ENCODE measurements at regions not wholly inside any gene's neighbourhood (a gene's known extent, or its start where the extent isn't known, plus 50 kb on each side); places are given as distances from the start of the nearest gene placed in this dataset.

DNA sequence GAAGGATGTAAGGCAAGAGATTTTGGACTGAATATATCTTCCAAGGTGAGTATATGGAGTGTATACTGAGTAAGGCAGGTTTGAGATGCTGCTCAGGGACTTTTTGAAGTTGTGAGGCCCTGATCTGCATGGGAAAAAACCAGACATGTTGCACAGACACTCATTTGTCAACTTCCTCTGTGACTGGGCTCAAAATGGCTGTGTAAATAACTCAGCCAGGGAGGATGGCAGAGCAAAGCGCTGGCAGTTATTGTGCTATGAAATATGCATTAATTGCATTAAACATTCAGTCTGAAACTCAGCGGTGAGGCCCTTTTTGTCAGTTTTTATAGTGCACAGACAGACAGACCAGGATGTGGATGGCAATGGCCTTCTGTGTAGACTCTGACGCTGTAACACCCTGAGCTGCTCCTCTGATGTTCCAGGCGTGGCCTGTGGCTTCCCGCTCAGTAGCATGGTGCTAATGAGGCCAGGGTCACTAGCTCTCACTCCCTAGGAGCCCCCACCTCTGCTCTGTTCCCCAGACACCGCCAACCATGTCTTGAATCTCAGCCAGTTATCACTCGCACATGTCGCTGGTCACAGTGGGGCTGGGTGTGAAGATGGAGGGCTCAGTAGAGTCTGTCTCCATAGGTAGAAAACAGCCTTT, 307.0 kb upstream of the PROX1 start:
- TF ChIP-seq, protein P1, sequence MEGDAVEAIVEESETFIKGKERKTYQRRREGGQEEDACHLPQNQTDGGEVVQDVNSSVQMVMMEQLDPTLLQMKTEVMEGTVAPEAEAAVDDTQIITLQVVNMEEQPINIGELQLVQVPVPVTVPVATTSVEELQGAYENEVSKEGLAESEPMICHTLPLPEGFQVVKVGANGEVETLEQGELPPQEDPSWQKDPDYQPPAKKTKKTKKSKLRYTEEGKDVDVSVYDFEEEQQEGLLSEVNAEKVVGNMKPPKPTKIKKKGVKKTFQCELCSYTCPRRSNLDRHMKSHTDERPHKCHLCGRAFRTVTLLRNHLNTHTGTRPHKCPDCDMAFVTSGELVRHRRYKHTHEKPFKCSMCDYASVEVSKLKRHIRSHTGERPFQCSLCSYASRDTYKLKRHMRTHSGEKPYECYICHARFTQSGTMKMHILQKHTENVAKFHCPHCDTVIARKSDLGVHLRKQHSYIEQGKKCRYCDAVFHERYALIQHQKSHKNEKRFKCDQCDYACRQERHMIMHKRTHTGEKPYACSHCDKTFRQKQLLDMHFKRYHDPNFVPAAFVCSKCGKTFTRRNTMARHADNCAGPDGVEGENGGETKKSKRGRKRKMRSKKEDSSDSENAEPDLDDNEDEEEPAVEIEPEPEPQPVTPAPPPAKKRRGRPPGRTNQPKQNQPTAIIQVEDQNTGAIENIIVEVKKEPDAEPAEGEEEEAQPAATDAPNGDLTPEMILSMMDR (conservative IDR thresholded peaks at IDR 0.05), result no peak
- no peak for TF ChIP-seq ZFX (IDR thresholded peaks at IDR 0.05)
- H3K27ac ChIP-seq, result no peak overlapping the region

DNA sequence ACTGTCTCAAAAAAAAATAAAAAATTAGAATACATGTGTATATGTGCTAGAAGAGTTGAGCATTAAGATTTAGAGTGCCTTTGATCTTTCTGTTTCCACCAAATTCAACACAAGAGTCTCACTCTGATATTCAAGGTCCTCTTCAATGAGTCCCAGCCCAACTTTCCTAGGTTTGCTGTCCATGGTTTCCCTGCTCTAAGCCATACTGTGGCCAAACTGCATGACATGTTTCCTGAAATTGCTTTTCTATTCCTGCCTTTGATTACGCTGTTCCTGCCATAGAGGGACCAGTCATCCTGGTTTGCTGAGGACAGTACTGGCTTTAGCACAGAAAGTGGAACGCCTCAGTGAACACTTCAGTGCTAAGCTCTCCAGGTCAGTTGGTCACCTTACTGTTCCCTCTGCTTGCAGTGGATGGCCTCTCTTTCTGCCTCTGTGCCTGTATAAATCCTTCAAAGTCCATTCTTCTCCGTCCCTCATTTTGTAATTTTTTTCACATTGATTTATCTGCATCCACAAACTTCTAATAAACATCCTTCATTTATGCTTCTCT, 305.9 kb upstream of the PROX1 start:
- TF ChIP-seq, protein P1 (conservative IDR thresholded peaks at IDR 0.05), result no peak
- no peak for TF ChIP-seq ZFX (IDR thresholded peaks at IDR 0.05)
- H3K27ac ChIP-seq, result no peak overlapping the region

DNA sequence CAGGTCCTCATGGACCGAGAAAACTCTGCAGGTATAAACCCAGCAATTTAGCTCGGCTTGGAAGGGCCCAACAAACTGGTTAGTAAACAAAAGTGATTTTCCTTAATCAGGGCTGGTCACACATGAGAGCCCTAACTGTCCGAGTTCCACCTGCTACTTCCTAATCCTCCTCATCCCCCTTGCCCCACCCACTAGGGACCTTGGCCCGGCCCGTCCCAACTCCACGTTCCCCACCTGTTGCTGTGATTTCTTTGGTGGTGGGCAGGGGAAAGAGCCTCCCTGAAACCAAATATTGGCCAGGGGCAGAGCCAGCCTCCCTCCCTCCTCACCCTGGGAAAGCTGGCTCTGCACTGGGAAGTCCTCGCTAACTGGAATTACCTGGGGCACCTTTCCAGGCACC, 304.2 kb upstream of the PROX1 start:
- H3K27ac ChIP-seq, result no peak overlapping the region
- TF ChIP-seq ZFX (IDR thresholded peaks at IDR 0.05), result no peak
- TF ChIP-seq, protein P1 (conservative IDR thresholded peaks at IDR 0.05), result no peak

DNA sequence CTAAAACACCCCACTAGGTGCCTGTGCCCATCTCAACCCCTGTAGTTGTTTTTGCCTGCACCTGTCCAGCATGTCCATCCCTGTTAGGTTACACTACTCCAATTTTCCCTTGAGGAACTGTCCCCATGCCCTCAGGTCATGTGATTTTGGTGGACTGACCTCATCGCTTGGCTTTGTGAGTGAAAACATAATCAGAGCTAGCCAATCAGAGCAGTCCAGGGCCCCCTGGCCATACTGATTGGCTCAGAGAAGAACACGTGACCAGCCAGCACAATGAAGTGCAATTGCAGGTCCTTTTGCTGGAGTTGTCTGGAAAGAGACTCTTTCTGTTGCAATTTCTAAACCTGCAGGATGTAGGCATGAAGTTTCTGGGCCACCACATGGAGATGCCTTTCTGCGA, 303.3 kb upstream of the PROX1 start:
- no peak for TF ChIP-seq ZFX (IDR thresholded peaks at IDR 0.05)
- TF ChIP-seq, protein P1 (conservative IDR thresholded peaks at IDR 0.05), result no peak

DNA sequence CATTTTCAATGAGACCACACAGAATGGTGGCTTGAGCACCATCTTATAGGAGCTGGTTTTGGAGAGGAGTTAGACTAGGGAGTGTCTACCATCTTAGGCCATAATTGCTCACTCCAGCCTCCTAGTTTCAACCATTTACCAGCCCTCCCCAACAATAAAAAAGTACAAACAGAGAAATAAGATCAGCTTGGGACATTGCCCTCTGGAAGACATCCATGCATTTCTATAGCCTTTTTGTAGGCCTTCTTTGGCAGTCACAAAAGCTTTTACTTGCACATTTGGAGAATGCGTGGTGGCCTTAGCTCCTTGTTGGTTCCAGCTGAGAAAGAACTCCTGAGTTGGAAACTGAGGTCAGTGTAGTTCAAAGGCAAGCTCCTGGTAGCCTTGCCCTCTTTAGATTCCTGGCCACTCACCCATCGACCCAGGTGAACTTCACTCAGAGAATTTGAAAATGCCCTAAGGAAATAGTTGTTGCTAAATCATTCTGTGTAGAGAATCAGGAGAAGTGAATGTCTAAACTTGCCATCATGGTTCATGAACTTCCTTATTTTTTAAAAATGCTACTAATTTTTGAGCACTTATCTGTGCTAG, 301.7 kb upstream of the PROX1 start:
- H3K27ac ChIP-seq, result no peak overlapping the region
- no peak for TF ChIP-seq ZFX (IDR thresholded peaks at IDR 0.05)
- TF ChIP-seq, protein P1 (conservative IDR thresholded peaks at IDR 0.05), result no peak

More for the DNA sequence above, 303.3 kb upstream of the PROX1 start:
- no peak overlapping the region for H3K27ac ChIP-seq

DNA sequence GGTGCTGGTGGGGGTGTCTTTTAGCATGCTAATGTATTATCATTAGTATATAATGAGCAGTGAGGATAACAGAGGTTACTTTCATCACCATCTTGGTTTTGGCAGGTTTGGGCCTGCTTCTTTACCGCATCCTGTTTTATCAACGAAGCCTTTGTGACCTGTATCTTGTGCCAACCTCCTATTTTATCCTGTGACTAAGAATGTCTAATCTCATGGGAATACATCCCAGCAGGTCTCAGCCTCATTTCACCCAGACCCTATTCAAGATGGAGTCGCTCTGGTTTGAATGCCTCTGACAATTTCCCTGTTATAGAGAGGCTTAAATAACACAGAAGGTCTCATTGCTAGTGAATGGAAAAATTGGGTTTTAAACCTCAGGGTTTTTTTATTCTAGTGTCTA, 300.8 kb upstream of the PROX1 start:
- TF ChIP-seq, protein P1 (conservative IDR thresholded peaks at IDR 0.05), result no peak
- TF ChIP-seq ZFX (IDR thresholded peaks at IDR 0.05), result no peak
- H3K27ac ChIP-seq, result no peak overlapping the region

DNA sequence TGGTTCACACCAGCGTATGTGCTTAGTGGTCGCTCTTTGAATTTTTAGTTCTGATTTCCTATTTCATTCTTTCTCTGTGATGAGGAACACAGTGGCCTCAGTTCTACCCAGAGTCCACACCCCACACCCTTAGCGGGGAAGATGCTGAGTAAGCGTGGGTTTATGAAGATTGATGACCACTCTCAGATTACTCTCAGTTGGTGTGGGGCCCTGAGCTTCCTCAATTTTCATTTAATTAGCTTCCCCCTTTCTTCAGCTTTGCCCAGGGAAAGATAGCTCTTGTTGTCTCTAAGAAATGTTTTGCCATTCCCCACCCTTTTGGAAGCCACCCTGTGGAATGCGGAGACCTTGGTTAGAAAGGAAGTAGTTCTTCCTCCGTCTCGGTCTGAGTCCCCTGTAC, 299.9 kb upstream of the PROX1 start:
- TF ChIP-seq, protein P1 (conservative IDR thresholded peaks at IDR 0.05), result no peak
- TF ChIP-seq ZFX (IDR thresholded peaks at IDR 0.05), result no peak
- H3K27ac ChIP-seq, result no peak overlapping the region
